BJ (cell line): ENCODE measurements at regions not wholly inside any gene's neighbourhood (a gene's known extent, or its start where the extent isn't known, plus 50 kb on each side); places are given as distances from the start of the nearest gene placed in this dataset.

Experiments used
- CTCF ChIA-PET: fragments of 350-600 bp; formaldehyde crosslinking; extraction: SDS; loops from one replicate; lab custom pipeline; 2021; ENCODE audit warnings: antibody characterized with exemption, inconsistent platforms; lab: Yijun Ruan, JAX
- POLR2A ChIA-PET: fragments of 300-600 bp; sonication (Branson Sonifier 250); formaldehyde crosslinking; extraction: SDS; loops from one replicate; lab custom pipeline; 2021; ENCODE audit warnings: antibody characterized with exemption; lab: Charles Lee
- DNase-seq: peaks from one replicate; pipeline ENCODE4 v3.0.0-alpha.2; 2011; ENCODE audit warnings: low read depth
- H3K27me3 ChIP-seq: 2 replicates; pipeline ENCODE4 v1.6.0; 2011; ENCODE audit warnings: low read length; ENCODE audit not compliant: control insufficient read depth, insufficient read depth
- H3K36me3 ChIP-seq: 2 replicates; pipeline ENCODE4 v1.5.1; 2011; ENCODE audit warnings: low read length; ENCODE audit not compliant: control insufficient read depth, insufficient read depth
- H3K4me3 ChIP-seq: 2 replicates; pipeline ENCODE4 v1.5.1; 2011; ENCODE audit warnings: low read depth, mild to moderate bottlenecking, control low read depth, low read length
- TF ChIP-seq, protein P1 (sequence below): IDR thresholded peaks from 2 replicates; pipeline ENCODE4 v1.5.1; 2011; ENCODE audit warnings: low read depth, mild to moderate bottlenecking, control low read depth, inconsistent platforms, low read length, moderate library complexity; ENCODE audit not compliant: insufficient read depth

DNA sequence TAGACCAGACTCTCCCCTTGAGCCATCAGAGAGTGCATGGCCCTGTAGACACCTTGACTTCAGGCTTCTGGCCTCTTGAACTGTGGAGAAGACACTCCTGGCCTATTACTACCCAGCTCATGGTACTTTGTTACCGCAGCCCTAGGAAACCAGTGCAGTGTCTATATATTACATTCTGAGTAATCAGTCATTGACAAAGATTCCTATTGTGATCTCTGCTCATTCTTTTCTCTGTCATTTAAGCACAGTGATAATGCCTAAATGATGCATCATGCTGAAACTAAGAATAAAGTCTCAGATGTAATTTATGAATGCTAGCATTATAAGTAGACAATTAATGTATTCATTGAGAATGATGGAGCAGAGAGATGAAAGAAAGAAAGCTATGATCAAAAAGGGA is 603.5 kb downstream of the SOCS6 start:
- H3K27me3 ChIP-seq, result no peaks in the 10 kb centered on the region
- no peak for DNase-seq
- H3K4me3 ChIP-seq, result no peak overlapping the region
- CTCF ChIA-PET, result interaction anchor here (0.7 kb wide), 1 partner anchor 50 kb away, joined by 3 read pairs; no protein-coding TSS in a partner anchor
- POLR2A ChIA-PET, result no interaction called here
- H3K36me3 ChIP-seq, result no peaks in the 10 kb centered on the region
- TF ChIP-seq, protein P1, sequence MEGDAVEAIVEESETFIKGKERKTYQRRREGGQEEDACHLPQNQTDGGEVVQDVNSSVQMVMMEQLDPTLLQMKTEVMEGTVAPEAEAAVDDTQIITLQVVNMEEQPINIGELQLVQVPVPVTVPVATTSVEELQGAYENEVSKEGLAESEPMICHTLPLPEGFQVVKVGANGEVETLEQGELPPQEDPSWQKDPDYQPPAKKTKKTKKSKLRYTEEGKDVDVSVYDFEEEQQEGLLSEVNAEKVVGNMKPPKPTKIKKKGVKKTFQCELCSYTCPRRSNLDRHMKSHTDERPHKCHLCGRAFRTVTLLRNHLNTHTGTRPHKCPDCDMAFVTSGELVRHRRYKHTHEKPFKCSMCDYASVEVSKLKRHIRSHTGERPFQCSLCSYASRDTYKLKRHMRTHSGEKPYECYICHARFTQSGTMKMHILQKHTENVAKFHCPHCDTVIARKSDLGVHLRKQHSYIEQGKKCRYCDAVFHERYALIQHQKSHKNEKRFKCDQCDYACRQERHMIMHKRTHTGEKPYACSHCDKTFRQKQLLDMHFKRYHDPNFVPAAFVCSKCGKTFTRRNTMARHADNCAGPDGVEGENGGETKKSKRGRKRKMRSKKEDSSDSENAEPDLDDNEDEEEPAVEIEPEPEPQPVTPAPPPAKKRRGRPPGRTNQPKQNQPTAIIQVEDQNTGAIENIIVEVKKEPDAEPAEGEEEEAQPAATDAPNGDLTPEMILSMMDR, result no peak

DNA sequence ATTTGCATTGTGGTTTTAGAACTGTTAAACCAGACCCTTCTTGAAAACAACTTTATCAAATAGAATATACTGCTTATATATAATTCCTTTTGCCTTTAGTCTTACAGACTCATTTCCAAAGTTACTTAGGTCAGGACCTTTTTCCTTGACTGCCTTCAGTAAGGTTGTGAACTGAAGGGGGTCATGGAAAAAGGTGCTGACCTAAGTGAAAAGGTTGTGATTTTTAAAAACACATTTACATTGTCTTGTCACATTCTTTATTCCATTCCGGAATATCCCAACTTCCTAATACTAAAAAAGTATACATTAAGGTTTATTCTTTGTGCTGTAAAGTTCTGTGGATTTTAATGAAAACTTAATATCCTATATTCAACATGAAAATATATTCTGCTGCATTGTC is 581.4 kb downstream of the SOCS6 start:
- POLR2A ChIA-PET, result no interaction called here
- CTCF ChIA-PET, result no interaction called here
- Histone ChIP-seq H3K27me3 (no peaks in the 10 kb centered on the region), H3K36me3 (no peaks in the 10 kb centered on the region), H3K4me3 (no peak overlapping the region)
- TF ChIP-seq, protein P1, result no peak
- DNase-seq, result no peak

DNA sequence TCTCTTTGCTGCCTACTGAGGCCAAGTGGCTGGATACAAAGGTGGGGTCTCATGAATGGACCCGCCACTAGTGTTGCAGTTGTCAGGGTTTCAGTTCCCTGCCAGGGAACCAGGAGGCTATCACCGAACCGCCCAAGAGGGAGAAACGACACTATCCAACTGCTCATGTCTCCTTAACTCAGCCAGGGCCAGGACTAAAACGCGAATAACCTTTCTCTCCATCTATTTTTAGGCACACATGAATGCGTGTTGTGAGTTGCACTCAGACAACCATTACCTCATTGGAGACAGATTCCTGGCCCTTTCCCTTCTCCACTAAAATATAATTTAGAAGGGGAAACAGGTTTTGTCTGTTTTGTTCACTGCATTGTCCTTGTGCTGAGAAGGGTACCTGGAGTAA is 559.5 kb downstream of the SOCS6 start:
- ChIA-PET POLR2A (no interaction called here), CTCF (no interaction called here)
- TF ChIP-seq, protein P1, result no peak
- no peaks in the 10 kb centered on the region for H3K36me3 ChIP-seq
- H3K4me3 ChIP-seq, result no peak overlapping the region
- DNase-seq, result no peak
- no peaks in the 10 kb centered on the region for H3K27me3 ChIP-seq

DNA sequence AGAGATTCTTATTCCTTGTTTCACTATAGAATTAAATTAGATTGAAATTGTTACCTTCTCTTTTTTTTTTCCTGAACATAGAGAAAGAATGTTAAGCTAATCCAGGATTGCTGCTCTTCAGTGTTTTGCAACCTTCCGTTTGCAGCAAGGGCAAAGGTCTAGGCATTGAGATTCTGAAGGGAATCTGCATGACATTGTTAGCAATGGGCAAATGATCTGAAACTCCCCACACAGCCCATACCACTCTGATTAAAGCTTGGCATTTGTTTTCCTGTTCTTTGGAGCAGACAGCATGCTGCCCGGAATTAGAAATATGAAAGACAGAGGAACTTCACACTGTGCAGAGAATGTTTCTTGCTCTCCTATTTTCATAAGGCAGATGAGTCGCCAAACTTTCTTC is 551.8 kb downstream of the SOCS6 start:
- H3K36me3 ChIP-seq, result no peaks in the 10 kb centered on the region
- no peaks in the 10 kb centered on the region for H3K27me3 ChIP-seq
- ChIA-PET POLR2A (no interaction called here), CTCF (no interaction called here)
- TF ChIP-seq, protein P1, result no peak
- DNase-seq, result no peak
- H3K4me3 ChIP-seq, result no peak overlapping the region

DNA sequence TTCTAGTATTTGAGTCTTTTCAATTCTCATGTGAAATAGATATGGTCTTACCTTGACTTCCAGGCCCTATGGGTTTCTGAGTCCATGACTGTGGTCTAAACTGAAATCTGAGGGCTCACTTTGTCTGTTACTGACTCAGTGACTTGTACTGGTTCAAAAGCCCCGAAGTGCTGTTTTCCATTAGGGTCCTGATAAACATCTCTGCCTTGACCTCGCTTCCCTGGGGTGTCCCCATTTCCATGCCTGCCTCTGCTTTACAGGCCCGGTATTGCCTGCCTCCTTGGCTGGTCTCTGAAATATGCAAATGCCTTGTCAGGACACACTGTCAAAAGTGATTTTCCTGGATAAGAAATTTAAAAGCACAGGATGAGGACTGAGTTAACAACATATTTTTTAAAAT is 538.8 kb downstream of the SOCS6 start:
- POLR2A ChIA-PET, result no interaction called here

More for the DNA sequence above, 538.8 kb downstream of the SOCS6 start:
- TF ChIP-seq, protein P1, result no peak
- CTCF ChIA-PET, result no interaction called here
- Histone ChIP-seq H3K27me3 (no peaks in the 10 kb centered on the region), H3K36me3 (no peaks in the 10 kb centered on the region), H3K4me3 (no peak overlapping the region)
- no peak for DNase-seq
